PC-3 (cell line): ENCODE measurements at regions not wholly inside any gene's neighbourhood (a gene's known extent, or its start where the extent isn't known, plus 50 kb on each side); places are given as distances from the start of the nearest gene placed in this dataset.

Source experiments
- ATAC-seq: fragments of 200-7000 bp; cut with Tn5 transposase; 2 replicates; pipeline ENCODE4 v1.9.1; 2020; ENCODE audit warnings: mild to moderate bottlenecking, moderate library complexity
- BruUV-seq: library from RNA; stranded (reverse); fragments of 400-500 nt; replicated peaks from 2 replicates; lab custom pipeline; 2021; lab: Mats Ljungman, UMichigan
- CTCF ChIA-PET: fragments of 300-600 bp; sonication (Branson Sonifier 250); formaldehyde crosslinking; loops from one replicate; lab custom pipeline; 2022; ENCODE audit warnings: antibody characterized with exemption; lab: Charles Lee
- POLR2A ChIA-PET: fragments of 300-600 bp; sonication (Branson Sonifier 250); formaldehyde crosslinking; loops from one replicate; lab custom pipeline; 2022; ENCODE audit warnings: antibody characterized with exemption; ENCODE audit not compliant: unreplicated experiment; lab: Charles Lee
- DNase-seq: peaks from one replicate; pipeline ENCODE4 v3.0.0-alpha.2; 2015
- H2AFZ ChIP-seq: fragments of 300-600 bp; sonication (generic); 2 replicates; pipeline ENCODE4 v1.6.0; 2016; ENCODE audit warnings: antibody characterized with exemption, low read length
- H3F3A ChIP-seq: fragments of 300-600 bp; sonication (generic); one replicate; pipeline ENCODE4 v1.6.0; 2017; ENCODE audit warnings: antibody characterized with exemption, low read length, control low read depth, mild to moderate bottlenecking; ENCODE audit not compliant: unreplicated experiment
- H3K27ac ChIP-seq: fragments of 300-600 bp; sonication (generic); 2 replicates; pipeline ENCODE4 v1.5.1; 2016; ENCODE audit warnings: mild to moderate bottlenecking, low read length
- H3K27me3 ChIP-seq: fragments of 300-600 bp; sonication (generic); 2 replicates; pipeline ENCODE4 v1.6.1; 2016; ENCODE audit warnings: low read length, mixed read lengths
- H3K36me3 ChIP-seq: fragments of 300-600 bp; sonication (generic); 2 replicates; pipeline ENCODE4 v1.6.1; 2016; ENCODE audit warnings: low read depth, mixed run types, low read length, mixed read lengths
- H3K4me1 ChIP-seq: fragments of 300-600 bp; sonication (generic); 2 replicates; pipeline ENCODE4 v1.5.1; 2016; ENCODE audit warnings: low read length; ENCODE audit not compliant: insufficient read depth
- H3K4me2 ChIP-seq: fragments of 300-600 bp; sonication (generic); 2 replicates; pipeline ENCODE4 v1.6.0; 2016; ENCODE audit warnings: low read length
- H3K4me3 ChIP-seq: fragments of 300-600 bp; sonication (generic); 2 replicates; pipeline ENCODE4 v1.5.1; 2016; ENCODE audit warnings: mild to moderate bottlenecking, low read length, mixed read lengths
- H3K79me2 ChIP-seq: fragments of 300-600 bp; sonication (generic); 2 replicates; pipeline ENCODE4 v1.6.1; 2017; ENCODE audit warnings: low read length, mixed read lengths
- H3K9ac ChIP-seq: fragments of 300-600 bp; sonication (generic); 2 replicates; pipeline ENCODE4 v1.6.0; 2016; ENCODE audit warnings: mild to moderate bottlenecking, low read length
- H3K9me2 ChIP-seq: fragments of 300-600 bp; sonication (generic); replicated peaks from 2 replicates; pipeline ENCODE4 v1.6.1; 2016; ENCODE audit warnings: mixed run types, low read length, mixed read lengths
- H3K9me3 ChIP-seq: fragments of 300-600 bp; sonication (generic); 2 replicates; pipeline ENCODE4 v1.6.1; 2016; ENCODE audit warnings: low read length, mixed read lengths
- H4K20me1 ChIP-seq: fragments of 300-600 bp; sonication (generic); 2 replicates; pipeline ENCODE4 v1.6.1; 2016; ENCODE audit warnings: low read length, mixed read lengths
- EZH2 ChIP-seq: fragments of 300-600 bp; sonication (generic); IDR thresholded peaks from one replicate; pipeline ENCODE4 v1.6.1; 2017; ENCODE audit warnings: antibody characterized with exemption, mild to moderate bottlenecking, low read length; ENCODE audit not compliant: unreplicated experiment
- EZH2phosphoT487 ChIP-seq: fragments of 300-600 bp; sonication (generic); IDR thresholded peaks from 2 replicates; pipeline ENCODE4 v1.6.1; 2018; ENCODE audit warnings: mild to moderate bottlenecking, antibody characterized with exemption, low read length, borderline replicate concordance
- intact Hi-C: fragments of 100-400 bp; cut with micrococcal nuclease; formaldehyde crosslinking; loops from 2 replicates; pipeline ENCODE4 v1.9.0; 2023
- TF ChIP-seq, protein P1 (sequence below): fragments of 300-600 bp; sonication (generic); conservative IDR thresholded peaks from 2 replicates; pipeline ENCODE4 v1.5.1; 2017; ENCODE audit warnings: antibody characterized with exemption, low read depth, mild to moderate bottlenecking, low read length

DNA sequence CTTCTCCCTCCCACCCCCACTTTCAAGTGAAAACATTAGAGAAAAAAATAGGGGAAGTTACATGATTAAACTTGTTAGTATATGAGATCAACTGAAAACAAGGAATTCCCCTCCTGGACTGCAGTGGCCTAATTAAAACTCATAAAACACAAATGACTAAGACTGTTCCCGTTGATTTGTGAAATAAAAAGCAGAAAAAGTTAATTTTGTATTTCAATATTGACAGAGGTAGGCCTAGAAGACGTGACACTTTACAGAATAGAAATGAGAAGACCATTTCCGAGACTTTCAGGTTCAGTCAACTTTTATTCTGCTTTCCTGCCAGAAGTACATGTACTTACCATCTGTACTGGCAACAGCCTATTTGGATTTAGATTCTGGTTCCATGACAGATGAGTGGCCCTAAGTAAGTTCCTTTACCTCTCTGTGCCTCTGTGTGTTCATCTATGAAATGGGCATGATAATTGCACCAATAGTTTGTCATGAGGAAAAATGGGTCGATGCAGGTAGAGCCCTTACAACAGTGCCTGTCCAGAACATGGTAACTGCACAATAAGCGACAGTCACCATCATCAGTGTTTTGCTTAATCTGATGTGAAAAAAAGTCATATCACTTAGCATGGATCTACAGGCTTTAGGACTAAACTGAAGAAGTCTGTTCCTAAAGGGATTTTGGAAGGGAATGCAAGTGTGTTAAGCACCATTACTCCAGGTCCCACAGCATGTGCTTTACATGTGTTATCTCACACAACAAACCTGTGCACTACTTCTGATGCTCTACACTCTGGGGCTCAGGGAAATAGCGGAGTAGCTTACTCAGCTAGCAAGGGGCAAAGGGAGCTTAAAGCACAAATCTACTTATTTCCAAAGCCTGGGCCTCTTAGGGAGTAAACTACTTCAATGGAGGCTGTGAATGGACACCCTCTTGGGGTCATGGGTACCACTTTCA lies 562.3 kb upstream of the DIPK2B start:
- CTCF ChIA-PET, result no interaction called here
- POLR2A ChIA-PET, result no interaction called here
- Histone ChIP-seq H3K36me3 (peaks cover 78% of the 10 kb centered on the region), H3F3A (peaks cover 56% of the 10 kb centered on the region), H4K20me1 (peaks cover 24% of the 10 kb centered on the region), H3K27me3 (no peaks in the 10 kb centered on the region), H3K9ac (peak overlapping the region; percentile 19), H3K4me1 (peaks cover 76% of the 10 kb centered on the region), H3K4me3 (peak overlapping the region; percentile 50), H3K4me2 (peak overlapping the region; percentile 30), H3K9me3 (no peaks in the 10 kb centered on the region), H3K27ac (peak overlapping the region; percentile 64), H3K79me2 (peaks cover 99% of the 10 kb centered on the region), H2AFZ (no peak overlapping the region), H3K9me2 (no peaks in the 10 kb centered on the region)
- ATAC-seq (no peak), DNase-seq (peak; percentile 26)
- TF ChIP-seq EZH2 (no peak), EZH2phosphoT487 (no peak)
- TF ChIP-seq, protein P1, sequence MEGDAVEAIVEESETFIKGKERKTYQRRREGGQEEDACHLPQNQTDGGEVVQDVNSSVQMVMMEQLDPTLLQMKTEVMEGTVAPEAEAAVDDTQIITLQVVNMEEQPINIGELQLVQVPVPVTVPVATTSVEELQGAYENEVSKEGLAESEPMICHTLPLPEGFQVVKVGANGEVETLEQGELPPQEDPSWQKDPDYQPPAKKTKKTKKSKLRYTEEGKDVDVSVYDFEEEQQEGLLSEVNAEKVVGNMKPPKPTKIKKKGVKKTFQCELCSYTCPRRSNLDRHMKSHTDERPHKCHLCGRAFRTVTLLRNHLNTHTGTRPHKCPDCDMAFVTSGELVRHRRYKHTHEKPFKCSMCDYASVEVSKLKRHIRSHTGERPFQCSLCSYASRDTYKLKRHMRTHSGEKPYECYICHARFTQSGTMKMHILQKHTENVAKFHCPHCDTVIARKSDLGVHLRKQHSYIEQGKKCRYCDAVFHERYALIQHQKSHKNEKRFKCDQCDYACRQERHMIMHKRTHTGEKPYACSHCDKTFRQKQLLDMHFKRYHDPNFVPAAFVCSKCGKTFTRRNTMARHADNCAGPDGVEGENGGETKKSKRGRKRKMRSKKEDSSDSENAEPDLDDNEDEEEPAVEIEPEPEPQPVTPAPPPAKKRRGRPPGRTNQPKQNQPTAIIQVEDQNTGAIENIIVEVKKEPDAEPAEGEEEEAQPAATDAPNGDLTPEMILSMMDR, result no peak
- BruUV-seq, result no TSS peak
- intact Hi-C loops, result no loop called here

DNA sequence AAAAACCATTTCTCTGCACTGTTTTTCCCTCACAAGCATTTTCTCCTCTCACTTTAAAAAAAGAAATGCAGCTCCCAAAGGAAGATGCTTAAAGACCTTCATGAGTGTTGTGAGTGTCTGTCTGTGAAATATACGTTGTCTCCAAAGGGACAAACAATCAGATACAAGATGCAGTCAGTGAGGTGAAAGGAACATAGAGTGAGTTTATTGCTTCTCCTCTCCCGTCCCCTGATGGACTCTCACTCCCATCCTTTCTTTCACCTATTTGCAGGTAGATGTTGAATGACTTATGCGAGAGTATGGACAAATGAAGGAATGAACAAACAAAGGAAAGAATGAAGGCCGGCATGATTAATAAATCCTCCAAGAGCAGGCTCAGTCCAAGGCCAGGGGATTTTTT lies 561.2 kb upstream of the DIPK2B start:
- peaks cover 78% of the 10 kb centered on the region for H3K36me3 ChIP-seq
- BruUV-seq, result no TSS peak
- DNase-seq, result peak; percentile 24
- no peak for ATAC-seq
- peak overlapping the region; percentile 64 for H3K27ac ChIP-seq
- CTCF ChIA-PET, result no interaction called here
- H3K9me3 ChIP-seq, result no peaks in the 10 kb centered on the region
- intact Hi-C loops, result no loop called here
- H3K79me2 ChIP-seq, result peaks cover 99% of the 10 kb centered on the region
- TF ChIP-seq EZH2phosphoT487 (no peak), EZH2 (no peak)
- TF ChIP-seq, protein P1, result no peak
- no peaks in the 10 kb centered on the region for H3K9me2 ChIP-seq
- no peak overlapping the region for H2AFZ ChIP-seq
- H3K4me3 ChIP-seq, result peak overlapping the region; percentile 50
- H4K20me1 ChIP-seq, result peaks cover 13% of the 10 kb centered on the region
- H3K9ac ChIP-seq, result peak overlapping the region; percentile 19
- H3F3A ChIP-seq, result peaks cover 66% of the 10 kb centered on the region
- H3K27me3 ChIP-seq, result no peaks in the 10 kb centered on the region
- H3K4me2 ChIP-seq, result peak overlapping the region; percentile 30
- POLR2A ChIA-PET, result no interaction called here
- peaks cover 86% of the 10 kb centered on the region for H3K4me1 ChIP-seq
